Activated B cell treated with CpG ODN at 0.5 μM for 24 hours (primary cell): ENCODE measurements at regions not wholly inside any gene's neighbourhood (a gene's known extent, or its start where the extent isn't known, plus 50 kb on each side); places are given as distances from the start of the nearest gene placed in this dataset.

ENCODE experiments used
- ATAC-seq: fragments of 200-7000 bp; cut with Tn5 transposase; one replicate; pipeline ENCODE4 v1.10.0; 2021; ENCODE audit warnings: low read depth, mild to moderate bottlenecking, moderate library complexity
- CTCF ChIA-PET: fragments of 350-600 bp; sonication (Branson Sonifier 250); formaldehyde crosslinking; loops from one replicate; lab custom pipeline; 2021; ENCODE audit warnings: antibody characterized with exemption; lab: Charles Lee
- POLR2A ChIA-PET: fragments of 350-600 bp; sonication (Branson Sonifier 250); formaldehyde crosslinking; loops from one replicate; lab custom pipeline; 2021; ENCODE audit warnings: antibody characterized with exemption; lab: Charles Lee
- DNase-seq: peaks from one replicate; pipeline ENCODE4 v3.0.0; 2022
- H3K27ac Mint-ChIP-seq: one replicate; pipeline ENCODE4 v1.8.0; 2020; ENCODE audit warnings: mixed read lengths
- H3K27me3 Mint-ChIP-seq: one replicate; pipeline ENCODE4 v1.8.0; 2021; ENCODE audit warnings: mixed read lengths
- H3K36me3 Mint-ChIP-seq: one replicate; pipeline ENCODE4 v1.8.0; 2021; ENCODE audit warnings: low read depth, mixed read lengths
- H3K4me1 Mint-ChIP-seq: one replicate; pipeline ENCODE4 v1.8.0; 2021; ENCODE audit warnings: mixed read lengths
- H3K4me3 Mint-ChIP-seq: one replicate; pipeline ENCODE4 v1.8.0; 2020; ENCODE audit warnings: mild to moderate bottlenecking, mixed read lengths
- H3K9me3 Mint-ChIP-seq: one replicate; pipeline ENCODE4 v1.8.0; 2020; ENCODE audit warnings: mixed read lengths
- intact Hi-C: fragments of 100-400 bp; cut with micrococcal nuclease; formaldehyde crosslinking; loops from one replicate; pipeline ENCODE4 v1.15.1; 2024
- TF ChIP-seq, protein P1 (sequence below): fragments of 200-600 bp; IDR thresholded peaks from one replicate; pipeline ENCODE4 v1.8.0; 2022; ENCODE audit warnings: antibody characterized with exemption, mild to moderate bottlenecking

DNA sequence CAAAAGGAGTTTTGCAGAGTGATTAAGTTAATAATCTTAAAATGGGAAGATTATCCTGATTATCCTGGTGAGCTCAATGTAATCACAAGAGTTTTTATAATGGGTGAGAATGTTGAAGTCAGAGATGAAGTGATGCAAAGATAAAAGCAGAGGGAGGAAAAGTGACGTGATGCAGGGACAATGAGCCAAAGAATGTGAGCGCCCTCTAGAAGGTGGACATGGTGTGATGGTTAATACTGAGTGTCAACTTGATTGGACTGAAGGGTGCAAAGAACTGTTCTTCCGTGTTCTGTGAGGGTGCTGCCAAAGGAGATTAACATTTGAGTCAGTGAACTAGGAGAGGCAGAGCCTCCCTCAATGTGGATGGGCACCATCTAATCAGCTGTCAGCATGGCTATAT lies 569.6 kb upstream of the AGTR1 start:
- H3K27me3 Mint-ChIP-seq: no peaks in the 10 kb centered on the region
- ATAC-seq (no peak), DNase-seq (no peak)
- no peaks in the 10 kb centered on the region for H3K36me3 Mint-ChIP-seq
- H3K27ac Mint-ChIP-seq: no peak overlapping the region
- CTCF ChIA-PET: no interaction called here
- POLR2A ChIA-PET: no interaction called here
- peaks cover 6% of the 10 kb centered on the region for H3K9me3 Mint-ChIP-seq
- intact Hi-C loops: no loop called here
- no peaks in the 10 kb centered on the region for H3K4me1 Mint-ChIP-seq
- TF ChIP-seq, protein P1, sequence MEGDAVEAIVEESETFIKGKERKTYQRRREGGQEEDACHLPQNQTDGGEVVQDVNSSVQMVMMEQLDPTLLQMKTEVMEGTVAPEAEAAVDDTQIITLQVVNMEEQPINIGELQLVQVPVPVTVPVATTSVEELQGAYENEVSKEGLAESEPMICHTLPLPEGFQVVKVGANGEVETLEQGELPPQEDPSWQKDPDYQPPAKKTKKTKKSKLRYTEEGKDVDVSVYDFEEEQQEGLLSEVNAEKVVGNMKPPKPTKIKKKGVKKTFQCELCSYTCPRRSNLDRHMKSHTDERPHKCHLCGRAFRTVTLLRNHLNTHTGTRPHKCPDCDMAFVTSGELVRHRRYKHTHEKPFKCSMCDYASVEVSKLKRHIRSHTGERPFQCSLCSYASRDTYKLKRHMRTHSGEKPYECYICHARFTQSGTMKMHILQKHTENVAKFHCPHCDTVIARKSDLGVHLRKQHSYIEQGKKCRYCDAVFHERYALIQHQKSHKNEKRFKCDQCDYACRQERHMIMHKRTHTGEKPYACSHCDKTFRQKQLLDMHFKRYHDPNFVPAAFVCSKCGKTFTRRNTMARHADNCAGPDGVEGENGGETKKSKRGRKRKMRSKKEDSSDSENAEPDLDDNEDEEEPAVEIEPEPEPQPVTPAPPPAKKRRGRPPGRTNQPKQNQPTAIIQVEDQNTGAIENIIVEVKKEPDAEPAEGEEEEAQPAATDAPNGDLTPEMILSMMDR: no peak
- no peak overlapping the region for H3K4me3 Mint-ChIP-seq

DNA sequence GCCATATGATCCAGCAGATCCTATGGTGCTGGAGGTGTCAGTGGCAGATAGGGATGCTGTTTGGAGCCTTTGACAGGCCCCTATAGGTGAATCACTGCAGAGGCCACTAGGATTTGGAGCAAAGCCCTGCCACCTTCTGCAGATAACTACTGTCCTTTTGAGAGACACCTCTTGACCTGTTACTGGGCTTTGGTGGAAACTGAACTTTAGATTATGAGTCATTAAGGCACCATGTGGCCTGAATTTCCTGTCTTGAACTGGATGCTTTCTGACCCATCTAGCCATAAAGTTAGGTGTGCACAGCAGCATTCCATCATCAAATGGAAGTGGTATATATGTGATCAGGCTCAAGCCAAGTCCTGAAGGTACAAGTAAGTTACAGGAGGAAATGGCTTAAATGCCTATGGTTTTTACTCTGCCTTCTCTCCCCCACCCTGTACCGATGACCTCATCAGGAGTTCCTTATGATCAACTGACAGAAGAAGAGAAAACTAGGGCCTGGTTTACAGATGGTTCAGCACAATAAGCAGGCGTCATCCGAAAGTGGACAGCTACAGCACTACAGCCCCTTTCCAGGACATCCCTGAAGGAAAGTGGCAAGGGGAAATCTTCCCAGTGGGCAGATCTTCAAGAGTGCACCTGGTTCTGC lies 565.6 kb upstream of the AGTR1 start:
- ChIA-PET CTCF (no interaction called here), POLR2A (no interaction called here)
- TF ChIP-seq, protein P1: no peak
- Mint-ChIP-seq H3K4me3 (no peak overlapping the region), H3K27me3 (no peaks in the 10 kb centered on the region), H3K36me3 (no peaks in the 10 kb centered on the region), H3K9me3 (peaks cover 6% of the 10 kb centered on the region), H3K27ac (no peak overlapping the region), H3K4me1 (no peaks in the 10 kb centered on the region)
- intact Hi-C loops: no loop called here
- ATAC-seq (no peak), DNase-seq (no peak)

DNA sequence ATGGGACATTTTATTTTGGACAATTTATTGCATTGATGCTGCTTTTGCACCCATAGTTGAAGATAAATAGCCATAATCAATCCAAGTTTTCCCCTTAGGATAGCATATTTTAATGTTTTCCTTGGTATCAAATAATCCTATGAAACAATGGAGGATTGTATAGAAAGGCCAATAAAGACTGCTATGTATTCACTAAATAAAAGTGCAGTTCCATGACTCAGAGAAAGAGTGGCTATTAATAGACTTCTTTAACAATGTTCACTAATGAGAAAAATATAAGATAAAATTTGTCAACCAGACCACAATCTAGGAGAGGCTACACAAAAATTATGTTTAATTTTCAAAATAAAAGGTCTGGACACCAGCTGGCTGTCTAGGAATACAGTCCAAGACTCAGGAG lies 560.9 kb upstream of the AGTR1 start:
- TF ChIP-seq, protein P1: no peak
- no peak overlapping the region for H3K4me3 Mint-ChIP-seq
- H3K27ac Mint-ChIP-seq: no peak overlapping the region
- ChIA-PET CTCF (no interaction called here), POLR2A (no interaction called here)
- H3K4me1 Mint-ChIP-seq: no peaks in the 10 kb centered on the region
- DNase-seq (no peak), ATAC-seq (no peak)
- H3K9me3 Mint-ChIP-seq: peaks cover 5% of the 10 kb centered on the region
- H3K27me3 Mint-ChIP-seq: no peaks in the 10 kb centered on the region
- no peaks in the 10 kb centered on the region for H3K36me3 Mint-ChIP-seq
- intact Hi-C loops: no loop called here

DNA sequence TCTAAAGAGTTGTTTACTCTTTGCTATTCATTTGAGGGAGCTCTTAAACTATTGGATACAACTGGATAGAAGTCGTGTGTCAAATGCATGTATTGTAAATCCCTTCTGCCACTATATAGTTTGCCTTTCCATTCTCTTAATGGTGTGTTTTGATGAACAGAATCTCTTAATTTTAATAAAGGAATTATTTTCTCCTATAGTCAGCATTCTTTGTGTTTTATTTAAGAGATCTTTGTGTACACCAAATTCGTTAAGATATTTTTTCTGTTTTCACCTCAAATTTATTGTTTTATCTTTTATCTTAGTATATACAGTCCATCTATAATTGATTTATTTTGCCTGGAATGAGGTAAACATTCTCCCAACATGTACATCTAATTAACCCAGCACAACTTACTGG lies 551.5 kb upstream of the AGTR1 start:
- intact Hi-C loops: no loop called here
- Mint-ChIP-seq H3K36me3 (no peaks in the 10 kb centered on the region), H3K4me1 (no peaks in the 10 kb centered on the region), H3K4me3 (no peak overlapping the region), H3K27ac (no peak overlapping the region), H3K9me3 (no peaks in the 10 kb centered on the region), H3K27me3 (no peaks in the 10 kb centered on the region)
- POLR2A ChIA-PET: no interaction called here
- CTCF ChIA-PET: no interaction called here
- no peak for DNase-seq
- TF ChIP-seq, protein P1: no peak
- no peak for ATAC-seq

DNA sequence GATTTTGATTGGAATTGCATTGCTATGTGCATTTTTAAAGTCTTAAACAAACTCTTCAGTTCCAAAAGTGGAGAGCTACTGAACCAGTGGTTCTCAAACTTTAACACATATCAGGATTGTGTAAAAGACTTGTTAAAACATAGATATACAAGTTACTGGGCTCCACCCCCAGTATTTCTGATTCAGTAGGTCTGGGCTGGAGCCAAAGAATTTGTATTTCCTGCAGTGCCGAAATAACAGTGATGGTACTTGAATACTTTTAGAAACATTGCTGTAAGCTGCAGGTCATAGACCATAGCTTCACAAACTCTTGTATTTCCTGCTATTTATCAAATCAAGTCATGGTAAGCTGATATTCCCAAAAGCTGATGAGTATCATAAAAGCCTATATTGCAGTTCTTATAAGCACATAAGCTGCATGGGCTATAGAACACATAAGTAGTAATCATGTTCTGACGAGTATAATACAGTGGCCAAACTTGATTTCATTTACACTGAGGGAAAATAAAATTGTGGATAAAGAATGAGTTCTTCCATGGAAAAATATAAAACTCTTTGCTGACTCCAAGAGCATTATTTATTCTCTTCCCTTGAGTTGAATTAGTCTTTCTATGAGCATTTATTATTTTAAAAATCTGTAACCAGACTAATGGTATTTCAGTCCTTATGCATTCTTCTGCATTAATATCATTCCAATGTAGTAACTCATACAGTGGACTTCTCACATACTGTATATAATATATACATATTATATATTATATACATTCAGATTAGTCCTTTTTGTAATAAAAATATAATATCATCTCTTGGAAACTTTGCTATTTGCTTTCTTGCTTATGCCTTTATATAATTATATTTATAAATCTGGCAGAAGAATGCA lies 550.5 kb upstream of the AGTR1 start:
- TF ChIP-seq, protein P1: no peak
- Mint-ChIP-seq H3K36me3 (no peaks in the 10 kb centered on the region), H3K27ac (no peak overlapping the region), H3K4me1 (no peaks in the 10 kb centered on the region), H3K4me3 (no peak overlapping the region), H3K27me3 (no peaks in the 10 kb centered on the region), H3K9me3 (no peaks in the 10 kb centered on the region)
- no peak for ATAC-seq
- ChIA-PET CTCF (no interaction called here), POLR2A (no interaction called here)
- DNase-seq: no peak
- intact Hi-C loops: no loop called here
